ENCODE measurements at regions not wholly inside any gene's neighbourhood (a gene's known extent, or its start where the extent isn't known, plus 50 kb on each side); places are given as distances from the start of the nearest gene placed in this dataset.

- DNase-seq (ENCODE audit: low spot score), result no peak
These were observed 100.6 kb upstream of the ATP11B start for GRCh38 chr3:182692695-182693094.

- no peak for DNase-seq (ENCODE audit: low spot score)
These were observed 99.6 kb upstream of the ATP11B start for GRCh38 chr3:182693723-182694122.

GRCh38 chr3:182696916-182697315 lies 96.4 kb upstream of the ATP11B start:
- DNase-seq (ENCODE audit: low spot score), result no peak

GRCh38 chr3:182697345-182697919 lies 95.9 kb upstream of the ATP11B start:
- no peak for DNase-seq (ENCODE audit: low spot score)

GRCh38 chr3:182698078-182698477 lies 95.2 kb upstream of the ATP11B start:
- no peak for DNase-seq (ENCODE audit: low spot score)

GRCh38 chr3:182699550-182700170 lies 93.6 kb upstream of the ATP11B start:
- no peak for DNase-seq (ENCODE audit: low spot score)

GRCh38 chr3:182702216-182702615 lies 91.1 kb upstream of the ATP11B start:
- DNase-seq (ENCODE audit: low spot score), result no peak

GRCh38 chr3:182703233-182703632 lies 90.1 kb upstream of the ATP11B start:
- no peak for DNase-seq (ENCODE audit: low spot score)

- DNase-seq (ENCODE audit: low spot score), result no peak
These were observed 88.4 kb upstream of the ATP11B start for GRCh38 chr3:182704926-182705325.

GRCh38 chr3:182708810-182709209 lies 84.5 kb upstream of the ATP11B start:
- no peak for DNase-seq (ENCODE audit: low spot score)

- no peak for DNase-seq (ENCODE audit: low spot score)
These were observed 84.0 kb upstream of the ATP11B start for GRCh38 chr3:182709306-182709705.

- DNase-seq (ENCODE audit: low spot score), result peak; percentile 42
These were observed 82.6 kb upstream of the ATP11B start for GRCh38 chr3:182710557-182711157.

- DNase-seq (ENCODE audit: low spot score), result no peak
These were observed 82.0 kb upstream of the ATP11B start for GRCh38 chr3:182711261-182711683.

- no peak for DNase-seq (ENCODE audit: low spot score)
These were observed 81.5 kb upstream of the ATP11B start for GRCh38 chr3:182711853-182712252.

GRCh38 chr3:182713111-182713510 lies 80.2 kb upstream of the ATP11B start:
- DNase-seq (ENCODE audit: low spot score), result no peak

- peak; percentile 23 for DNase-seq (ENCODE audit: low spot score)
These were observed 79.4 kb upstream of the ATP11B start for GRCh38 chr3:182713743-182714517.

GRCh38 chr3:182715006-182715405 lies 78.3 kb upstream of the ATP11B start:
- DNase-seq (ENCODE audit: low spot score), result no peak

- DNase-seq (ENCODE audit: low spot score), result no peak
These were observed 77.1 kb upstream of the ATP11B start for GRCh38 chr3:182716114-182716688.

- no peak for DNase-seq (ENCODE audit: low spot score)
These were observed 76.1 kb upstream of the ATP11B start for GRCh38 chr3:182717216-182717615.

- no peak for DNase-seq (ENCODE audit: low spot score)
These were observed 70.4 kb upstream of the ATP11B start for GRCh38 chr3:182722907-182723306.

- no peak for DNase-seq (ENCODE audit: low spot score)
These were observed 69.7 kb upstream of the ATP11B start for GRCh38 chr3:182723596-182723995.
